RWPE2 (cell line): ENCODE measurements at regions not wholly inside any gene's neighbourhood (a gene's known extent, or its start where the extent isn't known, plus 50 kb on each side); places are given as distances from the start of the nearest gene placed in this dataset.

Experiments
- ATAC-seq: fragments of 200-7000 bp; cut with Tn5 transposase; 3 replicates; pipeline ENCODE4 v1.9.1; 2021; ENCODE audit warnings: low read depth
- DNase-seq: peaks from one replicate; pipeline ENCODE4 v3.0.0-alpha.2; 2020; ENCODE audit warnings: low spot score
- H3K27ac ChIP-seq: fragments of 450-650 bp; 2 replicates; pipeline ENCODE4 v1.5.1; 2017; ENCODE audit warnings: mild to moderate bottlenecking; ENCODE audit not compliant: poor library complexity, severe bottlenecking
- H3K27me3 ChIP-seq: fragments of 250-450 bp; sonication (Bioruptor Pico); 2 replicates; pipeline ENCODE4 v1.5.1; 2021; ENCODE audit warnings: mild to moderate bottlenecking, moderate library complexity; ENCODE audit not compliant: insufficient read depth, poor library complexity, severe bottlenecking
- H3K36me3 ChIP-seq: fragments of 250-450 bp; sonication (Bioruptor Pico); 2 replicates; pipeline ENCODE4 v1.5.1; 2020; ENCODE audit warnings: low read depth, mild to moderate bottlenecking, moderate library complexity
- H3K4me1 ChIP-seq: fragments of 250-450 bp; sonication (Bioruptor Pico); 2 replicates; pipeline ENCODE4 v1.5.1; 2021; ENCODE audit warnings: mild to moderate bottlenecking, moderate library complexity; ENCODE audit not compliant: insufficient read depth, poor library complexity, severe bottlenecking
- H3K4me3 ChIP-seq: fragments of 250-450 bp; sonication (Bioruptor Pico); 2 replicates; pipeline ENCODE4 v1.5.1; 2021; ENCODE audit warnings: mild to moderate bottlenecking, moderate library complexity; ENCODE audit not compliant: severe bottlenecking
- H3K9me3 ChIP-seq: fragments of 250-450 bp; sonication (Bioruptor Pico); 2 replicates; pipeline ENCODE4 v1.5.1; 2021; ENCODE audit warnings: mild to moderate bottlenecking, moderate library complexity; ENCODE audit not compliant: severe bottlenecking
- CTCF ChIP-seq: fragments of 450-650 bp; IDR thresholded peaks from one replicate; pipeline ENCODE4 v1.5.1; 2017; ENCODE audit warnings: mild to moderate bottlenecking, moderate library complexity; ENCODE audit not compliant: poor library complexity, severe bottlenecking

- Histone ChIP-seq H3K4me3 (no peak overlapping the region), H3K27me3 (peaks cover 25% of the 10 kb centered on the region), H3K4me1 (no peaks in the 10 kb centered on the region), H3K36me3 (no peaks in the 10 kb centered on the region), H3K27ac (no peak overlapping the region), H3K9me3 (no peaks in the 10 kb centered on the region)
- DNase-seq, result no peak
- no peak for ATAC-seq
- no peak for TF ChIP-seq CTCF
Observed at GRCh38 chr12:114275932-114276785, 129.8 kb downstream of the TBX5 start.

- no peak for TF ChIP-seq CTCF
- Histone ChIP-seq H3K4me1 (no peaks in the 10 kb centered on the region), H3K4me3 (no peak overlapping the region), H3K36me3 (no peaks in the 10 kb centered on the region), H3K27me3 (peaks cover 29% of the 10 kb centered on the region), H3K27ac (no peak overlapping the region), H3K9me3 (no peaks in the 10 kb centered on the region)
- DNase-seq, result no peak
- ATAC-seq, result no peak
Observed at GRCh38 chr12:114275086-114275485, 130.9 kb downstream of the TBX5 start.

GRCh38 chr12:114274131-114274530, 131.8 kb downstream of the TBX5 start:
- TF ChIP-seq CTCF, result no peak
- DNase-seq, result no peak
- ATAC-seq, result no peak
- H3K4me1 ChIP-seq, result no peaks in the 10 kb centered on the region
- H3K4me3 ChIP-seq, result no peak overlapping the region
- no peak overlapping the region for H3K27ac ChIP-seq
- no peaks in the 10 kb centered on the region for H3K9me3 ChIP-seq
- H3K36me3 ChIP-seq, result no peaks in the 10 kb centered on the region
- peaks cover 29% of the 10 kb centered on the region for H3K27me3 ChIP-seq

GRCh38 chr12:114272605-114273004, 133.3 kb downstream of the TBX5 start:
- H3K36me3 ChIP-seq, result no peaks in the 10 kb centered on the region
- no peak overlapping the region for H3K27ac ChIP-seq
- H3K9me3 ChIP-seq, result no peaks in the 10 kb centered on the region
- DNase-seq (no peak), ATAC-seq (no peak)
- H3K4me3 ChIP-seq, result no peak overlapping the region
- peaks cover 29% of the 10 kb centered on the region for H3K27me3 ChIP-seq
- no peak for TF ChIP-seq CTCF
- H3K4me1 ChIP-seq, result no peaks in the 10 kb centered on the region

GRCh38 chr12:114272071-114272470, 133.9 kb downstream of the TBX5 start:
- no peak for TF ChIP-seq CTCF
- Histone ChIP-seq H3K27ac (no peak overlapping the region), H3K4me3 (no peak overlapping the region), H3K4me1 (no peaks in the 10 kb centered on the region), H3K27me3 (peaks cover 29% of the 10 kb centered on the region), H3K36me3 (no peaks in the 10 kb centered on the region), H3K9me3 (no peaks in the 10 kb centered on the region)
- DNase-seq, result no peak
- ATAC-seq, result no peak
